GM23338 (cell line): ENCODE measurements at regions not wholly inside any gene's neighbourhood (a gene's known extent, or its start where the extent isn't known, plus 50 kb on each side); places are given as distances from the start of the nearest gene placed in this dataset.

Experiments used
- POLR2AphosphoS5 ChIP-seq: IDR thresholded peaks from 2 replicates; pipeline ENCODE4 v1.6.1; 2016; ENCODE audit warnings: antibody characterized with exemption, low read depth
- TF ChIP-seq, protein P1 (sequence below), 2 experiments: fragments of 200-600 bp in 1 of 2; sonication (generic) in 1 of 2; conservative IDR thresholded peaks; 2 replicates each; pipeline versions ENCODE4 v1.5.1 to v1.6.1; 2016 to 2017; ENCODE audit warnings: antibody characterized with exemption in 2 of 2, low read depth in 2 of 2, mild to moderate bottlenecking in 2 of 2, moderate library complexity in 1 of 2

DNA sequence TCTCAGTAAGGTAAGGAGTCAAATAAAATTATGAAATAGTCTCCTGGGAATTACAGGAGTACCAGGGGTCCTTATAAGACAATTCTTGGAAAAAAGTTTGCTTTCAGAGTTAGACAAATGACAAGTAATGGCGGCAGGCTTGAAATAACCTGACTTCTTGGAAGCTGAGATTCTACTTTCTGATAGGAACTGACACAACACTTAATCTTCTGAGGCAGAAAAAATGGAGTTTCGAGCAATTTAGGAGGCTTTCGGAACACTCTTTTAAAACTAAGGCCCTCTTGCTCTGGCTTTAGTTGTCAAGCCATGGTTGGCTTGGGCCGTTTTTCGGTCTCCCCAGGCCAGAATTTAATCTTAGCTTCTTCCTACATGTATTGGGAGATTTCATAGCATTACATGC lies 260.0 kb downstream of the GATA3 start:
- TF ChIP-seq, protein P1, sequence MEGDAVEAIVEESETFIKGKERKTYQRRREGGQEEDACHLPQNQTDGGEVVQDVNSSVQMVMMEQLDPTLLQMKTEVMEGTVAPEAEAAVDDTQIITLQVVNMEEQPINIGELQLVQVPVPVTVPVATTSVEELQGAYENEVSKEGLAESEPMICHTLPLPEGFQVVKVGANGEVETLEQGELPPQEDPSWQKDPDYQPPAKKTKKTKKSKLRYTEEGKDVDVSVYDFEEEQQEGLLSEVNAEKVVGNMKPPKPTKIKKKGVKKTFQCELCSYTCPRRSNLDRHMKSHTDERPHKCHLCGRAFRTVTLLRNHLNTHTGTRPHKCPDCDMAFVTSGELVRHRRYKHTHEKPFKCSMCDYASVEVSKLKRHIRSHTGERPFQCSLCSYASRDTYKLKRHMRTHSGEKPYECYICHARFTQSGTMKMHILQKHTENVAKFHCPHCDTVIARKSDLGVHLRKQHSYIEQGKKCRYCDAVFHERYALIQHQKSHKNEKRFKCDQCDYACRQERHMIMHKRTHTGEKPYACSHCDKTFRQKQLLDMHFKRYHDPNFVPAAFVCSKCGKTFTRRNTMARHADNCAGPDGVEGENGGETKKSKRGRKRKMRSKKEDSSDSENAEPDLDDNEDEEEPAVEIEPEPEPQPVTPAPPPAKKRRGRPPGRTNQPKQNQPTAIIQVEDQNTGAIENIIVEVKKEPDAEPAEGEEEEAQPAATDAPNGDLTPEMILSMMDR (conservative IDR thresholded peaks at IDR 0.05; ENCODE audit: low read depth in 2 of 2) = no peak
- no peak for TF ChIP-seq POLR2AphosphoS5
